DND-41 (cell line): ENCODE measurements at regions not wholly inside any gene's neighbourhood (a gene's known extent, or its start where the extent isn't known, plus 50 kb on each side); places are given as distances from the start of the nearest gene placed in this dataset.

Source experiments
- CTCF ChIP-seq: IDR thresholded peaks from 2 replicates; pipeline ENCODE4 v1.5.1; 2012; ENCODE audit warnings: borderline replicate concordance, low read length, moderate library complexity, mild to moderate bottlenecking; ENCODE audit not compliant: poor library complexity, severe bottlenecking; ENCODE audit errors: extremely low read depth
- EZH2 ChIP-seq: IDR thresholded peaks from 3 replicates; pipeline ENCODE4 v1.6.1; 2012; ENCODE audit warnings: borderline replicate concordance, low read depth, mild to moderate bottlenecking, moderate library complexity, low read length, inconsistent platforms; ENCODE audit not compliant: severe bottlenecking

- no peak for TF ChIP-seq CTCF
- no peak for TF ChIP-seq EZH2
Observed at GRCh38 chr3:145269106-145269505, 891.9 kb downstream of the PLOD2 start.
